ENCODE measurements at regions not wholly inside any gene's neighbourhood (a gene's known extent, or its start where the extent isn't known, plus 50 kb on each side); places are given as distances from the start of the nearest gene placed in this dataset.

DNA sequence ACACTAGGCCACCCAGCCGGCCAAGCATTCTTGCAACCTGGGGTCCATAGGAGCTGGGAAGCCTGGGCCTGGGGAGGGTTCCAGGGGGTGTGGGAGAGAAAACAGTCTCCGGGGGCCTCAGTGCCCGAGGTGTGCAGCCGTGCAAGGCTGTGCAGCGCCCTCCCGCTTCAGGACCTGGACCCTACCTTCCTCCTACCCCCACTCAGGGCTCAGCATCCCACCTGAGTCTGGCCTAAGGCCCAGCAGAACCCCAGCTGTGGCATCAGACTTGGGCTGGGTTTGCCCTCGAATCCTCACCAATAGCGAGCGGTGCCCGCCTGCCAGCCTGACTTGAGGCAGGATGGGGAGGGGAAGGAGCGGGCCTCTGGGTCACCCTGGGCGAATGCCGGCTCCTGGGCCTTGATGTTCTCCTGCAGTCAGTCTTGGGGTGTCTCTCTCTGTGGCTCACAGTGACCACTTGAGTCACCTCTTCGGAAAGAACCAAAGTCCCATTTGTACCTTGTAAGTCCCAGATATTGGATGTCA lies 53.6 kb upstream of the PPARA start:
- peak overlapping the region in 1 of 2 donors; percentile 41 for H3K27ac ChIP-seq (ENCODE audit: low read depth in 2 of 2, low read length in 2 of 2)
- H3K4me3 ChIP-seq (ENCODE audit: low read length in 3 of 3), result no peak overlapping the region
- no peaks in the 10 kb centered on the region for H3K27me3 ChIP-seq (ENCODE audit: control insufficient read depth, insufficient read depth, low read length)
- peaks cover 0 to 56% (median 24%) of the 10 kb centered on the region in 3 donors for H3K4me1 ChIP-seq (ENCODE audit: control insufficient read depth in 2 of 3, insufficient read depth in 2 of 3, low read depth in 1 of 3, low read length in 3 of 3)
- FAIRE-seq (no peak), DNase-seq (no peak)
- TF ChIP-seq, protein P1, sequence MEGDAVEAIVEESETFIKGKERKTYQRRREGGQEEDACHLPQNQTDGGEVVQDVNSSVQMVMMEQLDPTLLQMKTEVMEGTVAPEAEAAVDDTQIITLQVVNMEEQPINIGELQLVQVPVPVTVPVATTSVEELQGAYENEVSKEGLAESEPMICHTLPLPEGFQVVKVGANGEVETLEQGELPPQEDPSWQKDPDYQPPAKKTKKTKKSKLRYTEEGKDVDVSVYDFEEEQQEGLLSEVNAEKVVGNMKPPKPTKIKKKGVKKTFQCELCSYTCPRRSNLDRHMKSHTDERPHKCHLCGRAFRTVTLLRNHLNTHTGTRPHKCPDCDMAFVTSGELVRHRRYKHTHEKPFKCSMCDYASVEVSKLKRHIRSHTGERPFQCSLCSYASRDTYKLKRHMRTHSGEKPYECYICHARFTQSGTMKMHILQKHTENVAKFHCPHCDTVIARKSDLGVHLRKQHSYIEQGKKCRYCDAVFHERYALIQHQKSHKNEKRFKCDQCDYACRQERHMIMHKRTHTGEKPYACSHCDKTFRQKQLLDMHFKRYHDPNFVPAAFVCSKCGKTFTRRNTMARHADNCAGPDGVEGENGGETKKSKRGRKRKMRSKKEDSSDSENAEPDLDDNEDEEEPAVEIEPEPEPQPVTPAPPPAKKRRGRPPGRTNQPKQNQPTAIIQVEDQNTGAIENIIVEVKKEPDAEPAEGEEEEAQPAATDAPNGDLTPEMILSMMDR (IDR thresholded peaks at IDR 0.05; ENCODE audit: borderline replicate concordance, extremely low read depth, insufficient read depth), result no peak
- intact Hi-C loops (cut with DNase I), result no loop called here
- peaks cover 0 to 41% (median 12%) of the 10 kb centered on the region in 3 donors for H3K36me3 ChIP-seq (ENCODE audit: control insufficient read depth in 2 of 3, insufficient read depth in 3 of 3, low read length in 3 of 3)
- no peak overlapping the region for H3K9ac ChIP-seq (ENCODE audit: low read length in 3 of 3)
- H3K9me3 ChIP-seq (ENCODE audit: control insufficient read depth in 2 of 3, insufficient read depth in 1 of 3, low read length in 3 of 3), result no peaks in the 10 kb centered on the region

DNA sequence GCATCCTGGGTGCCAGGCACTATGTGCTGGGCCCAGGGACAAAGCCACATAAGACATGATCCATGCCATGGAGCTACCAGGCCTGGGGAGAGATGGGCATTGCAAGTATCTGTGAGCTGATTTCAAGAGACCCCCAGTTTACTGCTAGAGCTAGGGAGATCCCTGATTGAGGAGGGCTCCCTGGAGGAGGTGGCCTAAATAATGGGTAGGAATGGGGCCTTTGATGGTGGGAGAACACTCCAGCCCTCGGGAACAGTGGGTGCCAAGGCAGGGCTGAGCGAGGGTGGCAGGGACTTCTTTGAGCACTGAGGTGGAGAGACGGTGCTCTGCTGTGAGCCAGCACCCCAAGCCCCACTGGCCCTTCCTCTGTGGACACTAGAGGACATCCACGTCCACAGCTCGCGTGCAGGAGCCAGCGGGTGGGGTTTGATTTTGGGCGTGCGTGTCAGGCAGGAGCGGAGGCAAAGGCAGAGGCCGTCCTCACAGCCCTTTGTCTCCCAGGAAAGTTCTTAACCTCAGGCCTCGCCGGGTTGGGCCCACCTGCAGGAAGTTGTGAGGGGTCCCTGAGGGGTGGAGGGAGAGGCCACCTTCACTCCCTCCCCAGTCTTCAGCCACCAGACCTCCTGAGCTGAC lies 52.9 kb upstream of the PPARA start:
- Histone ChIP-seq H3K4me1 (ENCODE audit: control insufficient read depth in 2 of 3, insufficient read depth in 2 of 3, low read depth in 1 of 3, low read length in 3 of 3) (peaks cover 0 to 57% (median 22%) of the 10 kb centered on the region in 3 donors), H3K9me3 (ENCODE audit: control insufficient read depth in 2 of 3, insufficient read depth in 1 of 3, low read length in 3 of 3) (no peaks in the 10 kb centered on the region), H3K9ac (ENCODE audit: low read length in 3 of 3) (no peak overlapping the region), H3K36me3 (ENCODE audit: control insufficient read depth in 2 of 3, insufficient read depth in 3 of 3, low read length in 3 of 3) (peaks cover 0 to 43% (median 12%) of the 10 kb centered on the region in 3 donors), H3K27me3 (ENCODE audit: control insufficient read depth, insufficient read depth, low read length) (no peaks in the 10 kb centered on the region), H3K27ac (ENCODE audit: low read depth in 2 of 2, low read length in 2 of 2) (no peak overlapping the region), H3K4me3 (ENCODE audit: low read length in 3 of 3) (no peak overlapping the region)
- TF ChIP-seq, protein P1 (IDR thresholded peaks at IDR 0.05; ENCODE audit: borderline replicate concordance, extremely low read depth, insufficient read depth), result no peak
- intact Hi-C loops (cut with DNase I), result no loop called here
- no peak for FAIRE-seq
- DNase-seq, result no peak

DNA sequence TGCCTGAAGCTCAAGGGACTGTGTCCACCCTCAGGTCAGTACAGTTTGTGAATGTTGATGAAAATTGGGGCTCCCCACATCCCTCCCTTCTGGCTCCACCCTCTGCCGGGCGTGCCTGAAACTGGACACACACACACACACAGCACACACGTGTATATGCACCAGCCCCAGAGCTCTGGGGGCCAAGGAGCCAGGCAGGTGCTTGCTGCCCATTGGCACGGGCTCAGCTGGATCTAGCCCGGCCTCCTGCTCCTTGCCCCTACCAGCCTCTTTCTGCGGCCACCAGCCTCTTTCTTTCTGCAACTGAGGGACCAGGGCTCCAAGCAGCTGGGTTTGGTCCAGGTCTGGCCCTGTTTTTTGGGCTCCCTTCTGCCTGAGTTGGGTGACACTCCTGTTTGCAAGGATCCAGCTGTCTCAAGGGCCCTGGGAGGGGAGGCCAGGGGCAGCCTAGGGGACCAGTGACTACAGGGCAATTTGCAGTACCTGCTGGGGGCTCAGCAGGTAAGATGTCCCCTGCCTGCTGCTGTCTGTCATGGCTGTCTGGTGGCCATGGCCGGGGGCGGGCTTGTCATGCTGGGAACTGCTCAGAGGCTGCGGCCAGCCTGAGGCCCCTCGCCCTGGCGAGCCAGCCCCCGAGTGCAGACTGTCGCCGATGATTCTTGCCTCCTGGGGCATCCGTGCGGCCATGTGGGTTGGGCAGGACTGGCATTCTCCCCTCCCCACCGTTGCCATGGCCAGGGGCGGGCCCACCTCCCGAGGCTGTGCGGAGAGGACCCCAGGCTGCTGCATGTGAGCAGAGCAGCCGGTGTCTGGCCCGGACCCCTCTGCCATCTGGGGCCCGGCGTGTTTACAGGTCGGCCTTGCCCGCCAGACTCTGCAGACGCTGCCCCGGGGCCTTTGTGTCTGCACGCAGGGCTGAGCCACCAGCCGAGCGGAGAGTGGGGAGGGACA lies 51.5 kb upstream of the PPARA start:
- Histone ChIP-seq H3K4me3 (ENCODE audit: low read length in 3 of 3) (no peak overlapping the region), H3K9me3 (ENCODE audit: control insufficient read depth in 2 of 3, insufficient read depth in 1 of 3, low read length in 3 of 3) (no peaks in the 10 kb centered on the region), H3K4me1 (ENCODE audit: control insufficient read depth in 2 of 3, insufficient read depth in 2 of 3, low read depth in 1 of 3, low read length in 3 of 3) (peaks cover 0 to 58% (median 26%) of the 10 kb centered on the region in 3 donors), H3K36me3 (ENCODE audit: control insufficient read depth in 2 of 3, insufficient read depth in 3 of 3, low read length in 3 of 3) (peaks cover 0 to 54% (median 12%) of the 10 kb centered on the region in 3 donors), H3K27ac (ENCODE audit: low read depth in 2 of 2, low read length in 2 of 2) (no peak overlapping the region), H3K27me3 (ENCODE audit: control insufficient read depth, insufficient read depth, low read length) (no peaks in the 10 kb centered on the region), H3K9ac (ENCODE audit: low read length in 3 of 3) (no peak overlapping the region)
- TF ChIP-seq, protein P1 (IDR thresholded peaks at IDR 0.05; ENCODE audit: borderline replicate concordance, extremely low read depth, insufficient read depth), result no peak
- DNase-seq (no peak), FAIRE-seq (no peak)
- intact Hi-C loops (cut with DNase I), result no loop called here
